Tibial nerve (tissue), 4 donors: ENCODE measurements at regions not wholly inside any gene's neighbourhood (a gene's known extent, or its start where the extent isn't known, plus 50 kb on each side); places are given as distances from the start of the nearest gene placed in this dataset.

Experiments
- DNase-seq, 2 donors: peaks; one replicate each; pipeline ENCODE4 v3.0.0-alpha.2; 2019; ENCODE audit warnings: low spot score in 2 of 2
- H3K27ac ChIP-seq, 4 donors: fragments of 200-600 bp; sonication (generic) in 3 of 4; one replicate each; pipeline ENCODE4 v1.5.1; 2017 to 2019; ENCODE audit warnings: mild to moderate bottlenecking in 1 of 4
- H3K27me3 ChIP-seq, 2 donors: fragments of 200-600 bp; sonication (generic) in 1 of 2; one replicate each; pipeline versions ENCODE4 v1.5.1 to v1.6.0; 2017 to 2019
- H3K36me3 ChIP-seq, 3 donors: fragments of 200-600 bp; sonication (generic); one replicate each; pipeline ENCODE4 v1.5.1; 2018 to 2019
- H3K4me1 ChIP-seq, 4 donors: fragments of 200-600 bp; sonication (generic) in 3 of 4; one replicate each; pipeline ENCODE4 v1.5.1; 2017 to 2019
- H3K4me3 ChIP-seq, 4 donors: fragments of 200-600 bp; sonication (generic) in 3 of 4; one replicate each; pipeline ENCODE4 v1.5.1; 2017 to 2019; ENCODE audit warnings: mild to moderate bottlenecking in 1 of 4, moderate library complexity in 1 of 4
- H3K9me3 ChIP-seq, 4 donors: fragments of 200-600 bp; sonication (generic) in 3 of 4; one replicate each; pipeline ENCODE4 v1.5.1; 2017 to 2019
- EP300 ChIP-seq, 2 donors: sonication (generic); formaldehyde crosslinking; IDR thresholded peaks; one replicate each; pipeline ENCODE4 v1.6.1; 2017; ENCODE audit warnings: antibody characterized with exemption in 2 of 2, mild to moderate bottlenecking in 1 of 2
- POLR2A ChIP-seq, 2 donors: fragments of 450-650 bp; IDR thresholded peaks; one replicate each; pipeline ENCODE4 v1.6.1; 2017; ENCODE audit warnings: antibody characterized with exemption in 2 of 2, mild to moderate bottlenecking in 2 of 2, moderate library complexity in 2 of 2
- WGBS, 2 donors: methylation state at CpG; one replicate each; pipeline ENCODE4 v1.1.5; 2018; 5-methylcytosine and 5-hydroxymethylcytosine counted together
- TF ChIP-seq, protein P1 (sequence below), 5 experiments: fragments of 200-600 bp in 3 of 5; fragments of 450-650 bp in 2 of 5; sonication (generic) in 3 of 5; IDR thresholded peaks; one replicate each; pipeline ENCODE4 v1.5.1; 2016 to 2019; ENCODE audit warnings: antibody characterized with exemption in 5 of 5, mild to moderate bottlenecking in 3 of 5, moderate library complexity in 2 of 5

DNA sequence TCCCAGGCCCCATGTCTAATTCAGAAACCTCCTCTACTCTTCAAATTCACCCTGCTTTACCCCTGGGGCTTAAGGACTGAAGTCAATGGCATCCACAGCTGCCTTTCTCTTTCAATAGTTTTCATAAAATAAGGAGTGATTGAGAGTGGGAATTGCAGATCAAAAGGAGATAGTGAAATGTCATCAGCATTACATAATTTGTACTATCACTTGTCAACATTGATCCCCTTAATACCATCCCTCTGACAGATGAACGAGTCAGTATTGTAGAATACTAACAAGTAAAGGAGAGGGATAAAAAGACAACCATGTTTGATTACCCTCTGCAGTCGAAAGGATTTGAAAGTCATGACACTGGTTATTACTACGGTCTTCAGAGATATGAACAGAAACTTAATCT, 212.4 kb downstream of the TMEM114 start:
- no peaks in the 10 kb centered on the region for H3K27me3 ChIP-seq
- H3K4me3 ChIP-seq, result no peak overlapping the region
- DNase-seq, result no peak
- H3K4me1 ChIP-seq, result no peaks in the 10 kb centered on the region
- H3K9me3 ChIP-seq, result no peaks in the 10 kb centered on the region
- WGBS, 2 donors, result 69 to 84% methylated on average over 3 of the region's 3 CpGs
- no peak overlapping the region for H3K27ac ChIP-seq
- TF ChIP-seq, protein P1, sequence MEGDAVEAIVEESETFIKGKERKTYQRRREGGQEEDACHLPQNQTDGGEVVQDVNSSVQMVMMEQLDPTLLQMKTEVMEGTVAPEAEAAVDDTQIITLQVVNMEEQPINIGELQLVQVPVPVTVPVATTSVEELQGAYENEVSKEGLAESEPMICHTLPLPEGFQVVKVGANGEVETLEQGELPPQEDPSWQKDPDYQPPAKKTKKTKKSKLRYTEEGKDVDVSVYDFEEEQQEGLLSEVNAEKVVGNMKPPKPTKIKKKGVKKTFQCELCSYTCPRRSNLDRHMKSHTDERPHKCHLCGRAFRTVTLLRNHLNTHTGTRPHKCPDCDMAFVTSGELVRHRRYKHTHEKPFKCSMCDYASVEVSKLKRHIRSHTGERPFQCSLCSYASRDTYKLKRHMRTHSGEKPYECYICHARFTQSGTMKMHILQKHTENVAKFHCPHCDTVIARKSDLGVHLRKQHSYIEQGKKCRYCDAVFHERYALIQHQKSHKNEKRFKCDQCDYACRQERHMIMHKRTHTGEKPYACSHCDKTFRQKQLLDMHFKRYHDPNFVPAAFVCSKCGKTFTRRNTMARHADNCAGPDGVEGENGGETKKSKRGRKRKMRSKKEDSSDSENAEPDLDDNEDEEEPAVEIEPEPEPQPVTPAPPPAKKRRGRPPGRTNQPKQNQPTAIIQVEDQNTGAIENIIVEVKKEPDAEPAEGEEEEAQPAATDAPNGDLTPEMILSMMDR (IDR thresholded peaks at IDR 0.05), result no peak
- no peak for TF ChIP-seq EP300 (IDR thresholded peaks at IDR 0.05)
- TF ChIP-seq POLR2A (IDR thresholded peaks at IDR 0.05), result no peak
- H3K36me3 ChIP-seq, result no peaks in the 10 kb centered on the region

DNA sequence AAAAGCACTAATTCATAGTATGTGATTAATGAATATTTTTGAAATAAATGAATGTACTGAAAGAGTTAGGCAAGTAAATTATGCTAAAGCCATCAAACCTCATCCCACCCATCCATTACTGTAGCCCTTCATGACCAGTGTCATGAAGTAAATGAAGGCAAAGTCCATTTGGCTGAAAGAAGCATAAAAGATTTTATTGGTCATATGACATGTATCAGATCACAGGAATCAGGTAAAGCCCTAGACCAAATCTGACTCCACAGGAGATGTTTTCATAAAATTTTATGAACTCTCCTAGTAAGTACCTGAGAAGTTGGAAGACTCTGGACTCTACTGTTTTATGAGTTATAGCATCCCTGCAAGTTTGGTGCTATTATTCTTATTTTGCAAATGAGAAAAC, 213.5 kb downstream of the TMEM114 start:
- Histone ChIP-seq H3K9me3 (no peaks in the 10 kb centered on the region), H3K4me1 (no peaks in the 10 kb centered on the region), H3K4me3 (no peak overlapping the region), H3K27ac (no peak overlapping the region), H3K27me3 (no peaks in the 10 kb centered on the region), H3K36me3 (no peaks in the 10 kb centered on the region)
- DNase-seq, result no peak
- TF ChIP-seq POLR2A (IDR thresholded peaks at IDR 0.05) (no peak), EP300 (IDR thresholded peaks at IDR 0.05) (no peak)
- TF ChIP-seq, protein P1 (IDR thresholded peaks at IDR 0.05), result no peak

DNA sequence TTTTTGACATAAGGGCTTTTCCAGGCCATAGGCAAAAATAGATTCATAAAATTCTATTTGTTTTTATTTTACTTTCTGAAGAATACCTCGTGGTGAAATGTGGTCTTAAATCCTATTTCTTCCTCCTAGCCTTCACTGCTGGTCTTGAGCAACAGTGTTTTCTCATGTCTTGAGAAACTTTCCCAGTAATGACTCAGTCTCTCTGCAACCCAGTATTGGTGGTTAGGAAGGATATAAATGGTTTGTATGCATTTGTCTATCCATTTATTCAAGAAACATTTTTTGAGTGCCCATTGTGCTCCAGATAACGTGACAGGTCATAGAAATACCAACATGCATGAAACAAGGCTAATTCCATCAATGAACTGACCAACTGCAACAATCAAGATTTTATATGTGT, 213.9 kb downstream of the TMEM114 start:
- Histone ChIP-seq H3K4me3 (no peak overlapping the region), H3K27me3 (no peaks in the 10 kb centered on the region), H3K36me3 (no peaks in the 10 kb centered on the region), H3K27ac (no peak overlapping the region), H3K9me3 (no peaks in the 10 kb centered on the region), H3K4me1 (no peaks in the 10 kb centered on the region)
- TF ChIP-seq, protein P1 (IDR thresholded peaks at IDR 0.05), result no peak
- no peak for TF ChIP-seq EP300 (IDR thresholded peaks at IDR 0.05)
- TF ChIP-seq POLR2A (IDR thresholded peaks at IDR 0.05), result no peak
- no peak for DNase-seq
- 65 to 75% methylated on average over 2 of the region's 2 CpGs for whole genome bisulfite sequencing, 2 donors

DNA sequence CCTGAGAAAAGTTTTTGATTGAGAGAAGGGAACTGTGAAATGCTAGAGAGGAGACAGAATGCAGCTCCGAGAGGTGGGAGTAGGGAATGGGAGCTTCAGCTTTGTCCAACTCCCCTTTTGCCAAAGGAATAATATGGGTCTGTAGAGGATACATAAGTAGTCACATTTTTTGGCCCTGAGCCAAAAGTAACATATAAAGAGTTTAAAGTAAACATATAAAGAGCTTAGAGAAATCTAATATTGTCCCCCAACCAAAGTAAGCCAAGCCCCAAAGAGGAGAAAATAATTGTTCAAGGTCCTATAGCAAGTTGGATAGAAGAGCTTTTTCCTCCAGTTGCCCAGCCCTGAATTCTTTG, 215.1 kb downstream of the TMEM114 start:
- Histone ChIP-seq H3K4me1 (no peaks in the 10 kb centered on the region), H3K27ac (no peak overlapping the region), H3K4me3 (no peak overlapping the region), H3K9me3 (peaks cover 0 to 9% (median 0%) of the 10 kb centered on the region in 4 donors), H3K27me3 (no peaks in the 10 kb centered on the region), H3K36me3 (no peaks in the 10 kb centered on the region)
- 54 to 64% methylated on average over 1 of the region's 1 CpG for WGBS, 2 donors
- DNase-seq, result no peak
- TF ChIP-seq, protein P1 (IDR thresholded peaks at IDR 0.05), result no peak
- no peak for TF ChIP-seq POLR2A (IDR thresholded peaks at IDR 0.05)
- TF ChIP-seq EP300 (IDR thresholded peaks at IDR 0.05), result no peak

DNA sequence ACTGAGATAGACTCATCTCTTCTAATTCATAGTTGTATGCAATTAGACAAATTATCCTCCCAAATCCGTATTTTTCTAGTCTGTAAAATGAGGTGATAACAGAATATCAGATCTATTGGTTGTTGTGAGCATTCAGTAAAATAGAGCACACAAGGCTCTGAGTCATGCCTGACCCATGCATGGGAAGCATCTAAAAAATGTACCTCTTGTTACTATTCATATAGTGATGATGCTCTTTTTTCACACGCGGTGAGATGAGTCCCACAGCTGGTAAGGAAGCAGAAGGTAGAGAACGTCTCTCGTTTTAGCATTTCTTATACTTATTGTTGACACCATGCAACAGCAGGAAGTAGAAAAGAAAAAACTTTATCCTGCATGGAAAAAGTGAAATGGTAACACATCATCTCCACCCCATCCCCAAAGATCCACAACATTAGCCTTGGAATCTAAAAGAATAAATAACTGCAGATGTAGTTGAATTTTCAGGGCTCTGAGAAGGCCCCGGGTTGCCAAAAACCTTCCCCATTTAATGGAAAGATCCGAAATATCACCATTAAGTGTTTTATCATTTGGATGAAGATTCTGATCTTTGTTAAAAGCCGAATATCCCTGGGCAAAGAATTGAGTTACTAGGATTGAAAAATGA, 215.6 kb downstream of the TMEM114 start:
- 56 to 60% methylated on average over 8 of the region's 8 CpGs for WGBS, 2 donors
- Histone ChIP-seq H3K36me3 (no peaks in the 10 kb centered on the region), H3K4me1 (no peaks in the 10 kb centered on the region), H3K4me3 (no peak overlapping the region), H3K9me3 (peaks cover 0 to 14% (median 0%) of the 10 kb centered on the region in 4 donors), H3K27ac (no peak overlapping the region), H3K27me3 (no peaks in the 10 kb centered on the region)
- no peak for DNase-seq
- TF ChIP-seq, protein P1 (IDR thresholded peaks at IDR 0.05), result no peak
- no peak for TF ChIP-seq POLR2A (IDR thresholded peaks at IDR 0.05)
- TF ChIP-seq EP300 (IDR thresholded peaks at IDR 0.05), result no peak
